GM19351 (cell line): ENCODE measurements at regions not wholly inside any gene's neighbourhood (a gene's known extent, or its start where the extent isn't known, plus 50 kb on each side); places are given as distances from the start of the nearest gene placed in this dataset.
"Not testable (repeated sequence)": the region's sequence is repeated elsewhere in the genome, so short reads cannot be mapped to it uniquely, and the experiment has no call there.

ENCODE experiments used
- ATAC-seq: cut with Tn5 transposase; IDR thresholded peaks from one replicate; pipeline ENCODE4 v1.9.1; 2021; ENCODE audit warnings: mild to moderate bottlenecking, moderate library complexity; ENCODE audit not compliant: unreplicated experiment

- no peak for ATAC-seq
Observed at GRCh38 chr2:83471655-83472054, 987.4 kb downstream of the SUCLG1 start.

DNA sequence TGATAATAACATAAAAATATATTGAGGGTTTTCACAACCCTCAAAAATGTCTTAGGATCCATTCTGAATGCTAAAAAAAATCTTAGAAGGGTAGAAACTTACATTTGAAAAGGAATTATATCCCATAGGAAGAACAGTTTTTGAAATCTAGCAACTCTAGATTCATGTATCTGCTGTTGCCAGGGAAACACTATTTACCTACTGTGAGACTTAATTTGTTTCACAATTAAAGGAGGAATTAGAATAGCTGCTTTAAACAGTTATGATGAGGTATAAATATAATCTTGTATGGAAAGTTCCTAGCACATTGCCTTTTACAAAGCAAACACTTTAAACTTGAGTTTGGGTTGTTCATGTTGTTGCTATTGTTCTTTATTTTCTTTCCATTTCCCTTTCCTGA is 988.2 kb downstream of the SUCLG1 start:
- no peak for ATAC-seq

- no peak for ATAC-seq
Observed at GRCh38 chr2:83464444-83464843, 994.6 kb downstream of the SUCLG1 start.

- ATAC-seq, result no peak
Observed at GRCh38 chr2:83462881-83463280, 996.2 kb downstream of the SUCLG1 start.

GRCh38 chr2:83461135-83461534 is 997.9 kb downstream of the SUCLG1 start:
- ATAC-seq, result no peak

DNA sequence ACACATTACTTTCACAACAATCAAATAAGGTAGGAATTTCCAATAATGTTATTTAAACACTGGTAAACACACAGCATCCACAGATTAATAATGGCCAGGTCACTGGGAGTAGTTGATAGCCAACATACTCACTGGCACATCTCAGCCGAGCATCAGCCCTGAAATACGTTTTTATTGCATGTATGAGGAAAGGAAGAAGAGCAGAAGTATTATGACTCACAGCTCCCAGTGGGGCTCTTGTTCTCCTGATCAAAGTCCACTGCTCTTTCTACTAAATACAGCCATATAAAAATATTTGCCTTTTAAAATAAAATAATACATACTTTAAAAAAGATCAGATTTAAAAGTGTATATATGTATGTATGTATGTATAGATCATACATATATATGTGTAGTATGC is 999.6 kb downstream of the SUCLG1 start:
- ATAC-seq, result no peak

- ATAC-seq, result no peak
Observed at GRCh38 chr2:83435989-83436388, 1023.1 kb downstream of the SUCLG1 start.

GRCh38 chr2:83420993-83421392 is 1038.1 kb downstream of the SUCLG1 start:
- ATAC-seq, result no peak

DNA sequence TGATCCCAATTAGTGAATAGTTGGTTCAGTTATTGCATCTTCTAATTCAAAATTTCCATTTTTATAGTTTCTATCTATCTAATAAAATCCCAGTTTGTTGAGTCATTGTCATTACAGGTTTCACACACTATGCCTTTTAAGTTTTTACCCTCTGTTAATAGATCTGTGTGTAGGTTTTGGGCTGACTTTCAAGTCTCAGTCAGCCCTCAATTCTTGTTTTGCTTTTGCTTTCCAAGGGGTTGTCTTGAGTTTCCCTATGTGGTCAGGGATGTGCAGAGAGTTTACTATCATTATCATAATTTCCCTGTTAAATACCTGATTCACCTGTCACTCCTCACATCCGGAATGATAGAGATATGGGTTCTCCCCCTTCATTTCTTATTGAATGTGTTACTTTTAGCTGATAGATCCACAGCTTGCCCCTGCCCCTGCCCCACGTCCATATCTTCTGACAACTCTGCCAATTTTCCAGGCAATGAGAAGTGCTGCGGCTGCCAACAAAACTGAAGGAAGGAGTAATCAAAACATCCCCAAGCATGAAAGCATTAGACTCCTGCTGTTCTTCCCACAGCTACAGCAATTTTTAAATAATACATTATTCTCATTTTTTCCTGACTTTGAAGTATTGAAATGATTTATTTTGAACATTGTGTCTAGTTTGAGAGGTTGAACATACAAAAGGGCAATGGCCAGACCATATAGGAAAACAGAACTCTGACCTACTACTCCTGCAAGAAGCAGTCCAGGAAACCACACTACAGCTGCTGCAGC is 1064.8 kb downstream of the SUCLG1 start:
- no peak for ATAC-seq

- ATAC-seq, result no peak
Observed at GRCh38 chr2:83388804-83389203, 1070.3 kb downstream of the SUCLG1 start.

DNA sequence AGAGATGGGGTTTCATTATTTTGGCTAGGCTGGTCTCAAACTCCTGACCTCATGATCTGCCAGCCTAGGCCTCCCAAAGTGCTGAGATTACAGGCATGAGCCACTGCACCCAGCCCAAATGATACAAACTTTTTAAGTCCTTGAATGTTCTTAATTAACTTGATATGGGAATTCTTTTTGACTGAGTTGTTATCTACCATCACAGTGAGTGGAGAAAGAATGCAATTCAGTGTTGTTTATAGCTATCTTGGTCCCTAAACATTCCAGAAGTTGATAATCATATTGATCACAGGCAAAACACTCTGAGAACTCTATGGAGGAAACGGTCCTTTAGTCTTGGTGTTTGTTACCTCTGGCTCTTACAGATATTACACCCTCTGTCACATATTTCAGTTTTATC is 1072.5 kb downstream of the SUCLG1 start:
- no peak for ATAC-seq

GRCh38 chr2:83378921-83379320 is 1080.2 kb downstream of the SUCLG1 start:
- no peak for ATAC-seq

GRCh38 chr2:83376731-83377130 is 1082.3 kb downstream of the SUCLG1 start:
- no peak for ATAC-seq

GRCh38 chr2:83370419-83370762 is 1088.7 kb downstream of the SUCLG1 start:
- no peak for ATAC-seq

DNA sequence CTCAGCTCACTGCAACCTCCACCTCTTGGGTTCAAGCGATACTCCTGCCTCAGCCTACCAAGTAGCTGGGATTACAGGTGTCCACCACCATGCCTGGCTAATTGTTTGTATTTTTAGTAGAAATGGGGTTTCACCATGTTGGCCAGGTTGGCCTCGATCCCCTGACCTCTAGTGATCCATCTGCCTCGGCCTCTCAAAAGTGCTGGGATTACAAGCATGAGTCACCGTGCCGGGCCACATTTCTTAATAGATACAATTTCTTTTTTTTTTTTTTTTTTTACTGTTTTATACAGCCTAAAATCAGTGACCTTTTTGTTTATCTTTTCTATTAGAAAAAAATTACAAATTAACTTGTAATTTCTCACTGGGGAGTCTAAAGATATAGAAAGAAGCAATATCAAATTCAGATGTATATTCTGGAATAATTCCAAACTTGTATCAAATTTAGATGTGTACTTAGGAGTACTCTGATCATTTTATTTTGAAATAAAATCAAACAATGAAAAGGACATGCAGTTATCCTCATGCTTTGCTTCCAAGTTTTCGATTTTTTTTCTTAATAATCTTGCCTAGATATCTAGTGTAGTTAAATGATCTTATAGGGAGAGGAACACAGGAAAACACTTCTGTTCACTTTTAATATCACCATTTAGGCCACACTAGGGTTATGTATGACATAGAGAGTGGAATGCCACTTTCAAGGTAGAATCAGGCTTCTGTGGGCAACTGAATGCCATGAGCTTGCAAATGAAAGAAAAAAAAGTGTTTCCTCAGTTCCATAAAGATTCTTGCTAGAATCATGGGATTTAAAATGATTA is 1089.3 kb downstream of the SUCLG1 start:
- no peak for ATAC-seq

- ATAC-seq, result no peak
Observed at GRCh38 chr2:83368916-83369315, 1090.2 kb downstream of the SUCLG1 start.

GRCh38 chr2:83368461-83368860 is 1090.6 kb downstream of the SUCLG1 start:
- ATAC-seq, result no peak

- ATAC-seq, result no peak
Observed at GRCh38 chr2:83365476-83365875, 1093.6 kb downstream of the SUCLG1 start.

DNA sequence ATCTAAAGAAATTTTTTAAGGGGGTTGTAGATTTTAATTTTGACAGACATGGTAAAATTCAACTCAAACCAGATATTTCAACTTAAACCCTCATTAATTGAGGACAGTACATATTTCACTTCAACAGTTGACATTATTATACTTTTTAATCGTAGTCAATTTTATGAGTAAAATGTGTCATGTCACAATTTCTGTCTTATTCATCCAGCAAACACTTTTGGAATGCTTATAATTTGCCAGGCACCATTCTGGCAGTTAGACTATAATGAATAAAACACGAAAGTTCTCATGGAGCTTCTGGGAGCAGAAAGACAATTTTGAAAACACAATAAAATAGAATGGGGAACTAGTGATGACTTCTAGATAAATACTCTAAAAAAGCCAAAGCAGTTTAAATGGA is 1094.8 kb downstream of the SUCLG1 start:
- ATAC-seq, result no peak

DNA sequence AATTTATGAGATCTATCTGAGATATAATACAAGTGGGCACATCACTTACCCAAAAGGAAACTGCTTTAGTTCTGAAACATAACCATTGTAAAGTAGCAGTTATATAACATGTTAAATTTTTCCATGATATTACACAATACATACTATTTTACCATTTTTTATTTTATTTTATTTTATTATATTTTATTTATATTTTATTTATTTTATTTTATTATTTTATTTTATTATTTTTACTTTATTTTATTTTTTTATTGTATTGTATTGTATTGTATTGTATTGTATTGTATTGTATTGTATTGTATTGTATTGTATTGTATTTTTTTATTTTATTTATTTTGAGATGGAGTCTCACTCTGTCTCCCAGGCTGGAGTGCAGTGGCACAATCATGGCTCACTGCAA is 1095.9 kb downstream of the SUCLG1 start:
- not testable (repeated sequence) for ATAC-seq

DNA sequence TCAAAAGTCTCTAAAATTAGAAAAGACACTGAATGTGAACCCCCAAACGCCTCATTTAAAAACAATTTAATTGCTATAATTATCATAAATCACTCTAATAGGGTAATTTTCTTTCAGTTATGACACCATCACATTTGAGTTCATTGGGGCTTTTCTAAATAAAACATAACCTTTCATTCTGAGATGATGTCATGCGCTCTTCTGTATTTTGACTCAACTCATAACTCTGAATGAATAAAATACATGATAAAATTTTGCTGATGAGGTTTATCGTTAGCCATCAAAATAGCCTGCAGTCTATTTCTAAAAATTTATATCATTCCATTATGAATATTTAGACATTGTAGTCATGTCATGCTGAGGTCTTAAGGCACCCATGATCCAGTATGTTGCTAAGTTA is 1099.7 kb downstream of the SUCLG1 start:
- no peak for ATAC-seq

DNA sequence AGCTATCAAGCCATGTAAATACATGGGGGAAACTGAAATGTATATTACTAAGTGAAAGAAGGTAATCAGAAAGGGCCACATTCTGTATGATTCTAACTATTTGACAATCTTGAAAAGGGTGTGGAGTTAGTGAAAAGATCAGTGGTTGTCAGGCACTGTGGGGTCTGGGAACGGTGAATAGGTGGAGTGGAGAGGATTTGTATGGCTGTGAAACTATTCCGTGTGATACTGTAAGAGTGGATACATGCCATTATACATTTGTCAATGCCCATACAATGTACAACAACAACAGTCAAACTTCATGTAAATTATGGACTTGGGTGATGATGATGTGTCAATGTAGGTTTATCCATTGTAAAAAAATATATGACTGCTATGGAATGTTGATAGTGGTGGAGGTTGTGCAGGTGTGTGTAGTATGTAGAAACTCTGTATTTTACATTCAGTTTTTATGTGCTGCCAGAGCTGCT is 1116.2 kb downstream of the SUCLG1 start:
- ATAC-seq, result no peak
